Mammary epithelial cell (primary cell): ENCODE measurements at regions not wholly inside any gene's neighbourhood (a gene's known extent, or its start where the extent isn't known, plus 50 kb on each side); places are given as distances from the start of the nearest gene placed in this dataset.

Experiments used
- EZH2 ChIP-seq: IDR thresholded peaks from 2 replicates; pipeline ENCODE4 v1.6.1; 2012; ENCODE audit warnings: low read length, inconsistent platforms, borderline replicate concordance
- TF ChIP-seq, protein P1 (sequence below), 2 donors: IDR thresholded peaks in 1 of 2; conservative IDR thresholded peaks in 1 of 2; 2 replicates each; pipeline ENCODE4 v1.5.1; 2011 to 2012; ENCODE audit warnings: inconsistent platforms in 2 of 2, low read length in 2 of 2, mild to moderate bottlenecking in 2 of 2, control low read depth in 1 of 2, low read depth in 1 of 2; ENCODE audit not compliant: insufficient read depth in 1 of 2; ENCODE audit errors: extremely low read depth in 1 of 2

DNA sequence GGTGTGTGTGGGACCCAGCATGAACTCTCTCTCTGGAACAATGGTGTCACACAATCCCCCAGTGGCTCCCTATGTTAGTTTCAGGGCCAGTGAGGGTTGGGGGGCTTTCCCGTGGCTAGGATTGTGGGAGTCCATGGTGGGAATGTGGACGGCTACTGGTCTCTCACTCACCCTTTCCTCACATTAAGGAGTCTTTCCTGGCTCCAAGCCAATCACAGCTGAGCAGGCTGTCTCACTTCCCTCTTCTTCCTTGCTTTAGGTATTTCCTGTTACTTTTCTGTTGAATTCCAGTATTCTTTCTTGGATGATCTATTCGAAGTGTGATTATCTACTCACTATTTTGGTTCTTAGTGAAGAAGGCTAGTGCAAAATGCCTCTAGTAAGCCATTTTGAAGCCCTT lies 324.4 kb upstream of the MPDZ start:
- no peak for TF ChIP-seq EZH2
- TF ChIP-seq, protein P1, sequence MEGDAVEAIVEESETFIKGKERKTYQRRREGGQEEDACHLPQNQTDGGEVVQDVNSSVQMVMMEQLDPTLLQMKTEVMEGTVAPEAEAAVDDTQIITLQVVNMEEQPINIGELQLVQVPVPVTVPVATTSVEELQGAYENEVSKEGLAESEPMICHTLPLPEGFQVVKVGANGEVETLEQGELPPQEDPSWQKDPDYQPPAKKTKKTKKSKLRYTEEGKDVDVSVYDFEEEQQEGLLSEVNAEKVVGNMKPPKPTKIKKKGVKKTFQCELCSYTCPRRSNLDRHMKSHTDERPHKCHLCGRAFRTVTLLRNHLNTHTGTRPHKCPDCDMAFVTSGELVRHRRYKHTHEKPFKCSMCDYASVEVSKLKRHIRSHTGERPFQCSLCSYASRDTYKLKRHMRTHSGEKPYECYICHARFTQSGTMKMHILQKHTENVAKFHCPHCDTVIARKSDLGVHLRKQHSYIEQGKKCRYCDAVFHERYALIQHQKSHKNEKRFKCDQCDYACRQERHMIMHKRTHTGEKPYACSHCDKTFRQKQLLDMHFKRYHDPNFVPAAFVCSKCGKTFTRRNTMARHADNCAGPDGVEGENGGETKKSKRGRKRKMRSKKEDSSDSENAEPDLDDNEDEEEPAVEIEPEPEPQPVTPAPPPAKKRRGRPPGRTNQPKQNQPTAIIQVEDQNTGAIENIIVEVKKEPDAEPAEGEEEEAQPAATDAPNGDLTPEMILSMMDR (conservative IDR thresholded peaks at IDR 0.05 in 1 of 2, IDR thresholded peaks at IDR 0.05 in 1 of 2; ENCODE audit: extremely low read depth in 1 of 2, insufficient read depth in 1 of 2, low read depth in 1 of 2, low read length in 2 of 2) = no peak
